GM21737 (cell line): ENCODE measurements at regions not wholly inside any gene's neighbourhood (a gene's known extent, or its start where the extent isn't known, plus 50 kb on each side); places are given as distances from the start of the nearest gene placed in this dataset.
"Not testable (repeated sequence)": the region's sequence is repeated elsewhere in the genome, so short reads cannot be mapped to it uniquely, and the experiment has no call there.

Experiments
- ATAC-seq: cut with Tn5 transposase; IDR thresholded peaks from one replicate; pipeline ENCODE4 v1.9.1; 2021; ENCODE audit warnings: mild to moderate bottlenecking, moderate library complexity; ENCODE audit not compliant: unreplicated experiment

- ATAC-seq: no peak
Observed at GRCh38 chr3:95521396-95521795, 1293.0 kb upstream of the EPHA6 start.

- ATAC-seq: no peak
Observed at GRCh38 chr3:95522449-95522848, 1291.9 kb upstream of the EPHA6 start.

- ATAC-seq: no peak
Observed at GRCh38 chr3:95539950-95540483, 1274.4 kb upstream of the EPHA6 start.

DNA sequence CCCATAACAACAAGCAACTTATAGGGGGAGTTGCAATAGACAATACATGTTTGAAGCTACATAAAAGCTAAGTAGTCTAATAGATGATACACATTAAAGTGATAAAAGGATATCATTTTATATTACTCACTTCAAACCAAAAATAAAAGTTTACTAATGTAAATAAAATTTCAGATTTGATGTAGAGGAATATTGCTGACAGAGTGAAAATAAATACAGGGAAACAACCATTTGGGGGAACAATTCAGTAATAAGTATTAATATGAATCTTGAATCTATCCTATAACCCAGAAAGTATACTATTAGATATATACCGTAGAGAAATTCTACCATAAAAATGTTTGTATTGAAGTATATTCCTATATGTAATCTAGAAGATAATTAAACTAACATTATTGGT is 1248.9 kb upstream of the EPHA6 start:
- ATAC-seq: no peak

- no peak for ATAC-seq
Observed at GRCh38 chr3:95567346-95567745, 1247.0 kb upstream of the EPHA6 start.

- no peak for ATAC-seq
Observed at GRCh38 chr3:95586754-95587153, 1227.6 kb upstream of the EPHA6 start.

GRCh38 chr3:95587641-95588040 is 1226.8 kb upstream of the EPHA6 start:
- ATAC-seq: not testable (repeated sequence)

DNA sequence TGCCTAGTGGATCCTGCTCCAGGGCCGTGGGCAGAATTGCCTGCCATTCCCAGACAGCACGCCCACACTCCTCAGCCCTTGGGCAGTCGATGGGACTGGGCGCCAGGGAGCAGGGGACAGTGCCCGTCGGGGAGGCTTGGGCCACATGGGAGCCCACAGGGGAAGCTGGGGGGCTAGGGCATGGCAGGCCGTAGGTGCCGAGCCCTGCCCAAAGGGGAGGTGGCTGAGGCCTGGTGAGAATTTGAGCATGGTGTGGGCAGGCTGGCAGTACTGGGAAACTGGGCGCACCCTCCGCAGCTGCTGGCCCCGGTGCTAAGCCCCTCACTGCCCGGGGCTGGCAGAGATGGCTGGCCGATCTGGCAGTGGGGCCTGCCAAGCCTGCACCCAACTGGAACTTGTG is 1225.9 kb upstream of the EPHA6 start:
- no peak for ATAC-seq

- no peak for ATAC-seq
Observed at GRCh38 chr3:95595416-95596075, 1218.8 kb upstream of the EPHA6 start.

GRCh38 chr3:95607926-95608325 is 1206.5 kb upstream of the EPHA6 start:
- no peak for ATAC-seq

DNA sequence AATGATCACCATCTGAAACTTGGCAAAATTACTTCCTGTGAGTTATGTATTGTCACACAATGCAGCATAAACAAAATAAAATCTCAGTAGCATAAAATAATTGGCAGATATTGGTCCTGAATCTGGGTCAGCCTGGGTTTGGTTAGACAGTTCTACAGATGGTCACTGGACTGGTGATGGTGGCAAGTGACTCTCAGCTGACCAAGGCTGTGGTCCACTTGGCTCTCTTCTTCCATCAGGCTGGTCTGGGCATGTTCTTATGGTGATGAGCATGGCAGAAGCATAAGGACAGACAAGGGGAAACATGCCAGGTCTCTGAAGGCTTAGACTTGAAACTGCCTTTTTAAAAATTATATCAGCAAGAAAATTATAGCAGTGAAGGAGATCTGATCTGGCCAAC is 1205.0 kb upstream of the EPHA6 start:
- no peak for ATAC-seq

- ATAC-seq: no peak
Observed at GRCh38 chr3:95612611-95613010, 1201.8 kb upstream of the EPHA6 start.

DNA sequence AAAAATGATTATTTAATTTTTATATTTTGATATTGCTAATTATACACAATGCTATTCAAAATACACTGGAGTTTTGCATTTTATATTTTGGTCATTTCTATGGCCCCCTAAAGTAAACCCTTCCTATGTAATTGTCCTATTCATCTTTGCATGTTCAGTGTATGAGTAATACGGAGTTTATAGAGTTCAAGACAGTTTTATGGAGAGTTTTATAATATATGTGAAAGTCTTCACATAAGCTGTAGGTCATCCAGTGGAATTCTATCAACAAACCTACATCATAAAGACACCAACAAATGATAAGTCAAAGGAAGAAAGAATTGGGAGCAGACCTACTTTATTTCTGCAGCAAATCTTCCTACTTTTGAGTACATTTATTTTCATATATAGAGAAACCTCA is 1200.4 kb upstream of the EPHA6 start:
- no peak for ATAC-seq

DNA sequence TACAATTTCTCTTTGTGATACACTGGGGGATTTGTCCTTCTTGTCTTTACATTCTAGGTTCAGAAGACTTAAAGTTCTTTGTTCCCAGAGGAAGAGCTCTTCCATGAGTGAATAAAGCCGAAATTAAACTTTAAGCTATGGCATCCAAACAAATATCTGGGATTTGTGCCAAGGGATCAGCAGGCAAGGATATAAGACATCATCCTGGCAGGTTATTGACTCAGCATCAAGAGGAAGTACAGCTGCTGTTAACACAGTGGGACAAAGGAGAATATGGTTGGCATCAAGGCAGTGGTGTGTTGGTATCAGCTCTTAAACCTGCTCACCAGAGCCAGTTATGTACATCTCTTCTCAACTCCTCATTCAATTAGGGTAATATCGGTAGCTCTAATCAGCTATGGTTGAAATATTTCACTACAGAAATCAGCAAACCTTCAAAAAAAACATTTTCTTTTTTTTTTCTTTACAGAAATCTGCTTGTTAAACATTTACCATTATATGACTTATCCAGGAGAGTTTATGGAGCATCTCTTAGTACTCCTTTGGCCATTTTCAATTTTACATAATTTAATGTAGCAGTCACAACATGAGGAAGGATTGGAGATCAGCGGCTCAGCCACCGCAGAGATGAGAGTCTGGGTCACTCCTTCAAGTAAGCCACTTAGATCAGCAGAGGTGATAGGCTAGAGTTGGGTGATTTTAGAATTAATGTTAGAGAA is 1198.6 kb upstream of the EPHA6 start:
- ATAC-seq: no peak

- no peak for ATAC-seq
Observed at GRCh38 chr3:95626107-95626506, 1188.3 kb upstream of the EPHA6 start.

DNA sequence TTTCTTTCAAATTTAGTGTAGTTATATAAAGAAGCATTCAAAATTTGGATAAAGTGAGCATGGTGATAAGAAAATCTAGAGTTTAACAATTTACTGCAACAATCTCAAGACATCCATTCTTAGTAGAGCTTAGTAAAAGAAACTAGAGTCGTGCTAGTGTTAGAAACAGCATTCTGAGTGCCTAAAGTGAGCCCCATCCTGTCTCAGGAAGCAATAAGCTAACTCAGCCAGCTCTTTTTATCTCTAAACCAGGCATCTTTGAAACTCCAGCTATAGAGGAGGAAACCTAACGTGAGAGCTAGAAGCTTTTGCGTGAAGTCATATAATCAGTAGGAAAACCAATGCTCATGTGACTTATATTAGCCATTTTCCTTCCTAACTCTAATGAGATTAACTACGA is 1187.1 kb upstream of the EPHA6 start:
- ATAC-seq: no peak

- no peak for ATAC-seq
Observed at GRCh38 chr3:95627697-95628096, 1186.7 kb upstream of the EPHA6 start.

DNA sequence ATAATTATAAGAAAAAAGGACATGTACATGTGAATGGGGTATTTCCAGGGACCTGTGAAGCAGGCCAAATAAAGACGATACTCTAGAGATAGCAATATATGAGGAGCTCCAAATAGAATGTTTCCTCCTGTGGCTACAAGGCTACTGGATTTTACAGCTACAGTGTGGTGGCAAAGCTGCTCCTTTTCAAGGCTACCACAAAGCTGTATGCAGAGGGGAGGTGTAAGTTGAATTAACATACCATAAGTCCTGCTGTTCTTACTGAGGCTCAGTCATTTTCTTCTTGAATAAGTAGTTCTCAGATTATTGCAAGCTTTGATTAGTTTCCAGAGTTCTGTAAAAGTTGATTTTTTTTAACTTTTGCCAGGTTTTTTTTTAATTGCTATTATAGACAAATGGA is 1184.6 kb upstream of the EPHA6 start:
- no peak for ATAC-seq

- no peak for ATAC-seq
Observed at GRCh38 chr3:95645291-95645690, 1169.1 kb upstream of the EPHA6 start.

DNA sequence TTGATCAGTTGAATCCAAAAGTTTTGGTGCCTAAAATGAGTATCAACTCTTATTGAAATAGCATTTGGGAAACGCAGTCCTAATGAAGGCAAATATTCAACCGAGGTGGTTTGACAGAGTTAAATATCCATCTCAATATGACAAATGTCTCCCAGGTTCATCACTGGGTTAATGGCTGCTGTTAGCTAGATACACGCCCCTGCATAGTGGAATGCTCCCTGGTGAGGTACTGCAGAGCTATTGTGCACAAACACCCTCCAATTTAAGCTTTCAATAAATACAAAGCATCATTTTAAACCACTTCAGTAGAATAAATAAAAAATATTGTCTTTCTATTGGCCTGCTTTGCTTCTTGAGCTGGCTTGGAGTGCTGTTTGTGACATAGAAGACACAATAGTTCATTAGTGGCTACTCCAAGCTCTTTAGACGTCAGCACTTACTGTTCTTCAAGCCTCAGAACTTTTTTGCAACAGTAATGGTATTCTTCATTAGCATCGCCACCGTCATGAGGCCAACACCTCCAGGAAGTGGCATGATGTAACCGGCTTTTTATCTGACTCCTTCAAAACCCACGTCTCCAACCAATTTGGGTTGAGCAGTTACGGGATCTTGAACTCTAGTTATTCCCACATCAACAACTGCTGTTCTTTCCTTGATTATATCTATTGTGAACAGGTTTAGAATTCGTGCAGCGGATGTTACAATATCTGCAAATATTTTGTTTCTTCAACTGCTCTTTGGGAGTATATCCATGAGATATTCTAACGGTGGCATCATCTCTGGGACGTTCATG is 1159.6 kb upstream of the EPHA6 start:
- ATAC-seq: no peak

GRCh38 chr3:95655363-95655986 is 1158.9 kb upstream of the EPHA6 start:
- no peak for ATAC-seq
